ENCODE measurements at regions not wholly inside any gene's neighbourhood (a gene's known extent, or its start where the extent isn't known, plus 50 kb on each side); places are given as distances from the start of the nearest gene placed in this dataset.

- TF ChIP-seq POLR2AphosphoS5 (IDR thresholded peaks at IDR 0.05; ENCODE audit: low read depth) = no peak
- no peak for TF ChIP-seq NANOG (IDR thresholded peaks at IDR 0.05; ENCODE audit: borderline replicate concordance)
- no peak for TF ChIP-seq REST (IDR thresholded peaks at IDR 0.05; ENCODE audit: unreplicated experiment)
Measured at GRCh38 chr6:74482180-74482579, 723.7 kb downstream of the COL12A1 start (continued).

GRCh38 chr6:74480561-74480960 is 725.3 kb downstream of the COL12A1 start:
- H3K27me3 Mint-ChIP-seq (ENCODE audit: insufficient read depth, low read depth, poor library complexity) = peaks cover 4% of the 10 kb centered on the region
- Histone ChIP-seq H3K4me1 (ENCODE audit: insufficient read depth) (peaks cover 8% of the 10 kb centered on the region; the same call in 1 of the 2 replicates), H2AFZ (no peak overlapping the region), H3F3A (replicated peaks; ENCODE audit: low read depth) (no peaks in the 10 kb centered on the region), H3K27me3 (ENCODE audit: insufficient read depth) (no peaks in the 10 kb centered on the region), H3K4me2 (no peak overlapping the region), H4K20me1 (replicated peaks; ENCODE audit: insufficient read depth) (no peaks in the 10 kb centered on the region), H3K9me2 (ENCODE audit: insufficient read depth) (no peaks in the 10 kb centered on the region; the same call in 1 of the 2 replicates), H3K4me3 (no peak overlapping the region), H3K79me2 (replicated peaks; ENCODE audit: insufficient read depth) (no peaks in the 10 kb centered on the region), H3K36me3 (ENCODE audit: insufficient read depth) (no peaks in the 10 kb centered on the region), H3K27ac (ENCODE audit: low read depth) (no peak overlapping the region)
- H3K9me3 Mint-ChIP-seq = no peaks in the 10 kb centered on the region; the same call in 2 of the 3 replicates
- no peak for DNase-seq (ENCODE audit: low spot score)
- H3K36me3 Mint-ChIP-seq (ENCODE audit: low read depth) = no peaks in the 10 kb centered on the region
- TF ChIP-seq ZNF462 (CRISPR knock-in tag; IDR thresholded peaks at IDR 0.05) (no peak), NANOG (IDR thresholded peaks at IDR 0.05; ENCODE audit: borderline replicate concordance) (no peak), CREB1 (CRISPR knock-in tag; IDR thresholded peaks at IDR 0.05; ENCODE audit: low read depth) (no peak), ZNF114 (CRISPR knock-in tag; IDR thresholded peaks at IDR 0.05) (no peak), ETS1 (IDR thresholded peaks at IDR 0.05) (no peak)
- ATAC-seq = no peak
- peaks cover 3% of the 10 kb centered on the region; the same call in 1 of the 3 replicates for H3K4me1 Mint-ChIP-seq
- H3K4me3 Mint-ChIP-seq = no peak overlapping the region
- H3K27ac Mint-ChIP-seq = no peak overlapping the region

All from GM23338 (cell line).